Liver (tissue), 8 donors: ENCODE measurements at regions not wholly inside any gene's neighbourhood (a gene's known extent, or its start where the extent isn't known, plus 50 kb on each side); places are given as distances from the start of the nearest gene placed in this dataset.

Experiments
- DNase-seq: peaks from one replicate; pipeline ENCODE4 v3.0.0-alpha.2; 2017; ENCODE audit warnings: low spot score
- H3K27ac ChIP-seq, 2 donors: one replicate each; pipeline ENCODE4 v1.7.0; 2013; ENCODE audit warnings: inconsistent platforms in 2 of 2, low read length in 2 of 2, control low read depth in 1 of 2, low read depth in 1 of 2, mild to moderate bottlenecking in 1 of 2
- H3K27me3 ChIP-seq, 4 donors: one replicate each; pipeline versions ENCODE4 v1.6.1 to v1.7.0; 2013; ENCODE audit warnings: low read length in 3 of 4, inconsistent platforms in 1 of 4, mild to moderate bottlenecking in 1 of 4, moderate library complexity in 1 of 4; ENCODE audit not compliant: control insufficient read depth in 4 of 4, insufficient read depth in 4 of 4
- H3K36me3 ChIP-seq, 4 donors: one replicate each; pipeline versions ENCODE4 v1.6.1 to v1.7.0; 2013; ENCODE audit warnings: low read length in 3 of 4, mild to moderate bottlenecking in 3 of 4, low read depth in 1 of 4, moderate library complexity in 1 of 4; ENCODE audit not compliant: control insufficient read depth in 4 of 4, insufficient read depth in 3 of 4
- H3K4me1 ChIP-seq, 4 donors: one replicate each; pipeline versions ENCODE4 v1.6.1 to v1.7.0; 2013; ENCODE audit warnings: low read length in 3 of 4, mild to moderate bottlenecking in 3 of 4, moderate library complexity in 1 of 4; ENCODE audit not compliant: control insufficient read depth in 4 of 4, insufficient read depth in 4 of 4
- H3K4me3 ChIP-seq, 3 donors: one replicate each; pipeline versions ENCODE4 v1.6.1 to v1.7.0; 2013; ENCODE audit warnings: low read length in 3 of 3, control low read depth in 1 of 3, low read depth in 1 of 3, mild to moderate bottlenecking in 1 of 3
- H3K9ac ChIP-seq, 2 donors: one replicate each; pipeline ENCODE4 v1.7.0; 2013; ENCODE audit warnings: low read length in 2 of 2, mild to moderate bottlenecking in 2 of 2, moderate library complexity in 2 of 2, control low read depth in 1 of 2, low read depth in 1 of 2
- H3K9me3 ChIP-seq, 4 donors: one replicate each; pipeline versions ENCODE4 v1.6.1 to v1.7.0; 2013; ENCODE audit warnings: low read length in 3 of 4; ENCODE audit not compliant: control insufficient read depth in 4 of 4
- EGR1 ChIP-seq, 2 donors: IDR thresholded peaks; 2 replicates each; pipeline ENCODE4 v1.6.1; 2016 to 2018; ENCODE audit warnings: antibody characterized with exemption in 2 of 2, low read depth in 2 of 2
- FOXA1 ChIP-seq: IDR thresholded peaks from 2 replicates; pipeline ENCODE4 v1.6.1; 2016; ENCODE audit warnings: antibody characterized with exemption
- GABPA ChIP-seq, 2 donors: IDR thresholded peaks in 1 of 2; conservative IDR thresholded peaks in 1 of 2; 2 replicates each; pipeline ENCODE4 v1.6.1; 2016; ENCODE audit warnings: antibody characterized with exemption in 2 of 2, mild to moderate bottlenecking in 1 of 2, moderate library complexity in 1 of 2
- HNF4A ChIP-seq, 2 donors: conservative IDR thresholded peaks; 2 replicates each; pipeline ENCODE4 v1.6.1; 2016; ENCODE audit warnings: antibody characterized with exemption in 2 of 2, mild to moderate bottlenecking in 2 of 2
- NR2F2 ChIP-seq: IDR thresholded peaks from 2 replicates; pipeline ENCODE4 v1.6.1; 2016; ENCODE audit warnings: antibody characterized with exemption
- RAD21 ChIP-seq, 2 donors: IDR thresholded peaks; 2 replicates each; pipeline ENCODE4 v1.6.1; 2016; ENCODE audit warnings: antibody characterized with exemption in 2 of 2, mild to moderate bottlenecking in 2 of 2
- SP1 ChIP-seq: IDR thresholded peaks from 2 replicates; pipeline ENCODE4 v1.6.1; 2018; ENCODE audit warnings: antibody characterized with exemption, mild to moderate bottlenecking
- WGBS: extraction: QIAGEN DNeasy Blood & Tissue Kit; methylation state at CpG from one replicate; pipeline ENCODE4 v1.1.7; 2013; 5-methylcytosine and 5-hydroxymethylcytosine counted together
- TF ChIP-seq, protein P1 (sequence below): IDR thresholded peaks from 2 replicates; pipeline ENCODE4 v1.6.1; 2016; ENCODE audit warnings: antibody characterized with exemption
- TF ChIP-seq, protein P2 (sequence below): IDR thresholded peaks from 2 replicates; pipeline ENCODE4 v1.6.1; 2016; ENCODE audit warnings: antibody characterized with exemption, mild to moderate bottlenecking
- TF ChIP-seq, protein P3 (sequence below): fragments of 150-350 bp; IDR thresholded peaks from 2 replicates; pipeline ENCODE4 v1.5.1; 2017; ENCODE audit warnings: improper control_type of control experiment, low read depth, low read length; ENCODE audit not compliant: missing input control
- donor health status: healthy.
- donor health status: healthy.
- donor health status: healthy.
- donor health status: healthy.
- donor health status: healthy.

DNA sequence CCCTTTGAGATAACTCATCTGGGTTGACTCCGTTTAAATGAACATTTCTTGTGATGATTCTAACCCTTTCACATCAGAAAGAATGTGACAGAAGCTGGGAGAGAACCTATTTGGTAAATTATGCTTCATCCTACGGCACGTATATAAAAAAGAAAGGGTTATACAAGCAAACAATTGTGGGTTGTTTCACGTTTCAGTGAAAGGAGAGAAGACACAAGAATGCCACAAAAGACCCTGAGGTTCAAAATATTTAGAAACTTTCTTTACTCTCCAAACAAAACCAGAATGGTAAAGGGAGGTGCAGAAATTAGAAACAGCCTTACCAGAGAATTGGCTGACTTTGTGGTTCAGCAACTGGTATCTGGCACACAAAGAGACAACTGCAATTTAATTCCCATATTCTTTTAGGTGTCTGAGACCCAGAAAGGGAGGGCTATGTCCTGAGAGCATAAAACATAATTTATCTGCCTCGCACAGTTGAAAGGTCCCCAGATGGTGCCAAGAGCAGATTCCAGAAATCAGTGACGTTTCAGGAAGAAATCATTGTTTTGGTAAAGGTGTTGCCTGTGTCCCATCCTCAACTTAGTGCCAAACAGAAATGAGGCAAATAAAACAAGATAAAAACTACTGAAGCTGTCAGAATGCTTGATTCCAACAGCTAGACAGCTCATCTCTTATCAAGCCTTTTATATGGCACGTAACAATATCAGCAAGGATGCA lies 361.4 kb downstream of the EFNB2 start:
- no peak for TF ChIP-seq EGR1 (IDR thresholded peaks at IDR 0.05; ENCODE audit: low read depth in 2 of 2)
- TF ChIP-seq RAD21 (IDR thresholded peaks at IDR 0.05), result no peak
- Histone ChIP-seq H3K27ac (no peak overlapping the region), H3K36me3 (no peaks in the 10 kb centered on the region), H3K9me3 (no peaks in the 10 kb centered on the region), H3K4me3 (no peak overlapping the region), H3K27me3 (peaks cover 0 to 5% (median 1%) of the 10 kb centered on the region in 4 donors), H3K4me1 (no peaks in the 10 kb centered on the region), H3K9ac (no peak overlapping the region)
- 40% methylated on average over 7 of the region's 7 CpGs for WGBS
- no peak for DNase-seq

DNA sequence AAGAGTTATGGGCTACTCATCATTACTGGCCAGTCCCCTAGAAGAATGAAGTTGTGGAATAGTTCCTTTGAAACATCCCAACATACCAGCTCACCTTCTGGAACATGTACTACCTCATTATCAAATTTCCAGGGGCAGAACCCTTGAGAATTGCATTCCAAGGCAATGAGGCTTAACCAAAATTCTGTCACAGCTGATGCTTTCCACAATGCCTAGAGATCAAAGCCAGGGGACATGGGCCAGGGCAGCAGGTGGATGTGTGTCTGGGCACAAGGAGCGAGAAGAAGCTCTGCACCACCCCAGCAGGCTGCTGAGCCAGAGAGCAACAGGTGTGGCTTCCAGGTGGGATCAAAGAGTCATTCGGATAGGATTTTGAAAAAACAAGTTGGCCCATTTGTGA lies 362.1 kb downstream of the EFNB2 start:
- TF ChIP-seq SP1, result no peak
- TF ChIP-seq FOXA1, result no peak
- TF ChIP-seq, protein P1, sequence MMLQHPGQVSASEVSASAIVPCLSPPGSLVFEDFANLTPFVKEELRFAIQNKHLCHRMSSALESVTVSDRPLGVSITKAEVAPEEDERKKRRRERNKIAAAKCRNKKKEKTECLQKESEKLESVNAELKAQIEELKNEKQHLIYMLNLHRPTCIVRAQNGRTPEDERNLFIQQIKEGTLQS, result no peak
- TF ChIP-seq, protein P2, sequence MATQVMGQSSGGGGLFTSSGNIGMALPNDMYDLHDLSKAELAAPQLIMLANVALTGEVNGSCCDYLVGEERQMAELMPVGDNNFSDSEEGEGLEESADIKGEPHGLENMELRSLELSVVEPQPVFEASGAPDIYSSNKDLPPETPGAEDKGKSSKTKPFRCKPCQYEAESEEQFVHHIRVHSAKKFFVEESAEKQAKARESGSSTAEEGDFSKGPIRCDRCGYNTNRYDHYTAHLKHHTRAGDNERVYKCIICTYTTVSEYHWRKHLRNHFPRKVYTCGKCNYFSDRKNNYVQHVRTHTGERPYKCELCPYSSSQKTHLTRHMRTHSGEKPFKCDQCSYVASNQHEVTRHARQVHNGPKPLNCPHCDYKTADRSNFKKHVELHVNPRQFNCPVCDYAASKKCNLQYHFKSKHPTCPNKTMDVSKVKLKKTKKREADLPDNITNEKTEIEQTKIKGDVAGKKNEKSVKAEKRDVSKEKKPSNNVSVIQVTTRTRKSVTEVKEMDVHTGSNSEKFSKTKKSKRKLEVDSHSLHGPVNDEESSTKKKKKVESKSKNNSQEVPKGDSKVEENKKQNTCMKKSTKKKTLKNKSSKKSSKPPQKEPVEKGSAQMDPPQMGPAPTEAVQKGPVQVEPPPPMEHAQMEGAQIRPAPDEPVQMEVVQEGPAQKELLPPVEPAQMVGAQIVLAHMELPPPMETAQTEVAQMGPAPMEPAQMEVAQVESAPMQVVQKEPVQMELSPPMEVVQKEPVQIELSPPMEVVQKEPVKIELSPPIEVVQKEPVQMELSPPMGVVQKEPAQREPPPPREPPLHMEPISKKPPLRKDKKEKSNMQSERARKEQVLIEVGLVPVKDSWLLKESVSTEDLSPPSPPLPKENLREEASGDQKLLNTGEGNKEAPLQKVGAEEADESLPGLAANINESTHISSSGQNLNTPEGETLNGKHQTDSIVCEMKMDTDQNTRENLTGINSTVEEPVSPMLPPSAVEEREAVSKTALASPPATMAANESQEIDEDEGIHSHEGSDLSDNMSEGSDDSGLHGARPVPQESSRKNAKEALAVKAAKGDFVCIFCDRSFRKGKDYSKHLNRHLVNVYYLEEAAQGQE, result no peak
- no peak for TF ChIP-seq GABPA (IDR thresholded peaks at IDR 0.05 in 1 of 2, conservative IDR thresholded peaks at IDR 0.05 in 1 of 2)
- TF ChIP-seq HNF4A (conservative IDR thresholded peaks at IDR 0.05), result no peak
- TF ChIP-seq EGR1 (IDR thresholded peaks at IDR 0.05; ENCODE audit: low read depth in 2 of 2), result no peak
- TF ChIP-seq, protein P3, sequence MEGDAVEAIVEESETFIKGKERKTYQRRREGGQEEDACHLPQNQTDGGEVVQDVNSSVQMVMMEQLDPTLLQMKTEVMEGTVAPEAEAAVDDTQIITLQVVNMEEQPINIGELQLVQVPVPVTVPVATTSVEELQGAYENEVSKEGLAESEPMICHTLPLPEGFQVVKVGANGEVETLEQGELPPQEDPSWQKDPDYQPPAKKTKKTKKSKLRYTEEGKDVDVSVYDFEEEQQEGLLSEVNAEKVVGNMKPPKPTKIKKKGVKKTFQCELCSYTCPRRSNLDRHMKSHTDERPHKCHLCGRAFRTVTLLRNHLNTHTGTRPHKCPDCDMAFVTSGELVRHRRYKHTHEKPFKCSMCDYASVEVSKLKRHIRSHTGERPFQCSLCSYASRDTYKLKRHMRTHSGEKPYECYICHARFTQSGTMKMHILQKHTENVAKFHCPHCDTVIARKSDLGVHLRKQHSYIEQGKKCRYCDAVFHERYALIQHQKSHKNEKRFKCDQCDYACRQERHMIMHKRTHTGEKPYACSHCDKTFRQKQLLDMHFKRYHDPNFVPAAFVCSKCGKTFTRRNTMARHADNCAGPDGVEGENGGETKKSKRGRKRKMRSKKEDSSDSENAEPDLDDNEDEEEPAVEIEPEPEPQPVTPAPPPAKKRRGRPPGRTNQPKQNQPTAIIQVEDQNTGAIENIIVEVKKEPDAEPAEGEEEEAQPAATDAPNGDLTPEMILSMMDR, result no peak
- no peak for TF ChIP-seq NR2F2
- whole genome bisulfite sequencing, result 44% methylated on average over 2 of the region's 2 CpGs
- no peak for DNase-seq
- Histone ChIP-seq H3K9ac (no peak overlapping the region), H3K4me1 (no peaks in the 10 kb centered on the region), H3K27ac (no peak overlapping the region), H3K9me3 (no peaks in the 10 kb centered on the region), H3K4me3 (no peak overlapping the region), H3K36me3 (no peaks in the 10 kb centered on the region), H3K27me3 (peaks cover 0 to 5% (median 1%) of the 10 kb centered on the region in 4 donors)
